ENCODE measurements at regions not wholly inside any gene's neighbourhood (a gene's known extent, or its start where the extent isn't known, plus 50 kb on each side); places are given as distances from the start of the nearest gene placed in this dataset.
"Not testable (repeated sequence)": the region's sequence is repeated elsewhere in the genome, so short reads cannot be mapped to it uniquely, and the experiment has no call there.

- DNase-seq (ENCODE audit: low read depth in 2 of 2, low spot score in 1 of 2), result no peak
Measured at GRCh38 chr13:33340631-33341030, 55.1 kb upstream of the STARD13 start.

- no peak for DNase-seq (ENCODE audit: low read depth in 2 of 2, low spot score in 1 of 2)
Measured at GRCh38 chr13:33341861-33342452, 56.4 kb upstream of the STARD13 start.

- no peak for DNase-seq (ENCODE audit: low read depth in 2 of 2, low spot score in 1 of 2)
Measured at GRCh38 chr13:33345842-33346241, 60.3 kb upstream of the STARD13 start.

- no peak for DNase-seq (ENCODE audit: low read depth in 2 of 2, low spot score in 1 of 2)
Measured at GRCh38 chr13:33347861-33348260, 62.3 kb upstream of the STARD13 start.

- DNase-seq (ENCODE audit: low read depth in 2 of 2, low spot score in 1 of 2), result no peak
Measured at GRCh38 chr13:33348366-33348765, 62.8 kb upstream of the STARD13 start.

- DNase-seq (ENCODE audit: low read depth in 2 of 2, low spot score in 1 of 2), result no peak
Measured at GRCh38 chr13:33349288-33349985, 63.9 kb upstream of the STARD13 start.

- DNase-seq (ENCODE audit: low read depth in 2 of 2, low spot score in 1 of 2), result no peak
Measured at GRCh38 chr13:33349986-33350826, 64.7 kb upstream of the STARD13 start.

GRCh38 chr13:33351319-33351718 lies 65.8 kb upstream of the STARD13 start:
- DNase-seq (ENCODE audit: low read depth in 2 of 2, low spot score in 1 of 2), result no peak

- no peak for DNase-seq (ENCODE audit: low read depth in 2 of 2, low spot score in 1 of 2)
Measured at GRCh38 chr13:33352041-33352440, 66.5 kb upstream of the STARD13 start.

- DNase-seq (ENCODE audit: low read depth in 2 of 2, low spot score in 1 of 2), result no peak
Measured at GRCh38 chr13:33352526-33352925, 67.0 kb upstream of the STARD13 start.

- DNase-seq (ENCODE audit: low read depth in 2 of 2, low spot score in 1 of 2), result no peak
Measured at GRCh38 chr13:33353210-33353609, 67.7 kb upstream of the STARD13 start.

- DNase-seq (ENCODE audit: low read depth in 2 of 2, low spot score in 1 of 2), result no peak
Measured at GRCh38 chr13:33353646-33354045, 68.1 kb upstream of the STARD13 start.

GRCh38 chr13:33355201-33355895 lies 69.8 kb upstream of the STARD13 start:
- no peak for DNase-seq (ENCODE audit: low read depth in 2 of 2, low spot score in 1 of 2)

- DNase-seq (ENCODE audit: low read depth in 2 of 2, low spot score in 1 of 2), result not testable (repeated sequence)
Measured at GRCh38 chr13:33358076-33358475, 72.5 kb upstream of the STARD13 start.

GRCh38 chr13:33362986-33363727 lies 77.6 kb upstream of the STARD13 start:
- DNase-seq (ENCODE audit: low read depth in 2 of 2, low spot score in 1 of 2), result no peak

GRCh38 chr13:33364192-33364591 lies 78.6 kb upstream of the STARD13 start:
- DNase-seq (ENCODE audit: low read depth in 2 of 2, low spot score in 1 of 2), result no peak

GRCh38 chr13:33366469-33367062 lies 81.0 kb upstream of the STARD13 start:
- DNase-seq (ENCODE audit: low read depth in 2 of 2, low spot score in 1 of 2), result no peak

- no peak for DNase-seq (ENCODE audit: low read depth in 2 of 2, low spot score in 1 of 2)
Measured at GRCh38 chr13:33367171-33367895, 81.8 kb upstream of the STARD13 start.

GRCh38 chr13:33367926-33368325 lies 82.4 kb upstream of the STARD13 start:
- no peak for DNase-seq (ENCODE audit: low read depth in 2 of 2, low spot score in 1 of 2)

- no peak for DNase-seq (ENCODE audit: low read depth in 2 of 2, low spot score in 1 of 2)
Measured at GRCh38 chr13:33369073-33369472, 83.5 kb upstream of the STARD13 start.
